ENCODE measurements at regions not wholly inside any gene's neighbourhood (a gene's known extent, or its start where the extent isn't known, plus 50 kb on each side); places are given as distances from the start of the nearest gene placed in this dataset.

- H4K20me1 ChIP-seq (replicated peaks; ENCODE audit: control insufficient read depth, extremely low read depth, insufficient read depth, low read length), result no peaks in the 10 kb centered on the region
- no peak overlapping the region for H3K4me2 ChIP-seq (ENCODE audit: insufficient read depth, low read length)
- TF ChIP-seq FOS (IDR thresholded peaks at IDR 0.05; ENCODE audit: borderline replicate concordance, insufficient read depth, low read length), result no peak
- TF ChIP-seq, protein P1, sequence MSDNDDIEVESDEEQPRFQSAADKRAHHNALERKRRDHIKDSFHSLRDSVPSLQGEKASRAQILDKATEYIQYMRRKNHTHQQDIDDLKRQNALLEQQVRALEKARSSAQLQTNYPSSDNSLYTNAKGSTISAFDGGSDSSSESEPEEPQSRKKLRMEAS (IDR thresholded peaks at IDR 0.05; ENCODE audit: insufficient read depth, insufficient read length), result no peak
- TF ChIP-seq JUN (IDR thresholded peaks at IDR 0.05; ENCODE audit: borderline replicate concordance, insufficient read depth, insufficient read length, low read depth), result no peak
- TF ChIP-seq MYC (IDR thresholded peaks at IDR 0.05; ENCODE audit: low read depth, low read length), result no peak
- no peak for TF ChIP-seq EZH2 (IDR thresholded peaks at IDR 0.05; ENCODE audit: borderline replicate concordance, low read depth, low read length, severe bottlenecking)
- TF ChIP-seq POLR2A (IDR thresholded peaks at IDR 0.05; ENCODE audit: low read depth, low read length), result no peak
- TF ChIP-seq GATA2 (IDR thresholded peaks at IDR 0.05; ENCODE audit: insufficient read depth, insufficient read length, low read depth, low read length), result no peak
- TF ChIP-seq, protein P2, sequence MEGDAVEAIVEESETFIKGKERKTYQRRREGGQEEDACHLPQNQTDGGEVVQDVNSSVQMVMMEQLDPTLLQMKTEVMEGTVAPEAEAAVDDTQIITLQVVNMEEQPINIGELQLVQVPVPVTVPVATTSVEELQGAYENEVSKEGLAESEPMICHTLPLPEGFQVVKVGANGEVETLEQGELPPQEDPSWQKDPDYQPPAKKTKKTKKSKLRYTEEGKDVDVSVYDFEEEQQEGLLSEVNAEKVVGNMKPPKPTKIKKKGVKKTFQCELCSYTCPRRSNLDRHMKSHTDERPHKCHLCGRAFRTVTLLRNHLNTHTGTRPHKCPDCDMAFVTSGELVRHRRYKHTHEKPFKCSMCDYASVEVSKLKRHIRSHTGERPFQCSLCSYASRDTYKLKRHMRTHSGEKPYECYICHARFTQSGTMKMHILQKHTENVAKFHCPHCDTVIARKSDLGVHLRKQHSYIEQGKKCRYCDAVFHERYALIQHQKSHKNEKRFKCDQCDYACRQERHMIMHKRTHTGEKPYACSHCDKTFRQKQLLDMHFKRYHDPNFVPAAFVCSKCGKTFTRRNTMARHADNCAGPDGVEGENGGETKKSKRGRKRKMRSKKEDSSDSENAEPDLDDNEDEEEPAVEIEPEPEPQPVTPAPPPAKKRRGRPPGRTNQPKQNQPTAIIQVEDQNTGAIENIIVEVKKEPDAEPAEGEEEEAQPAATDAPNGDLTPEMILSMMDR (IDR thresholded peaks at IDR 0.05; ENCODE audit: extremely low read depth in 1 of 2, insufficient read depth in 1 of 2, low read depth in 1 of 2, low read length in 2 of 2), result no peak
- TF ChIP-seq POLR2AphosphoS5 (IDR thresholded peaks at IDR 0.05; ENCODE audit: insufficient read depth, low read depth, low read length), result no peak
- no peak overlapping the region for H2AFZ ChIP-seq (ENCODE audit: low read depth, low read length)
- dilution Hi-C loops (cut with MboI; ENCODE audit: extremely low pct_ligation_motif_present, low sequenced_read_pairs) (no loop called here), intact Hi-C loops (cut with micrococcal nuclease) (no loop called here)
- H3K4me3 ChIP-seq (replicated peaks in 1 of 3; ENCODE audit: insufficient read depth in 1 of 3, low read depth in 1 of 3, low read length in 3 of 3), result no peak overlapping the region
- peaks cover 3% of the 10 kb centered on the region for H3K4me1 ChIP-seq (ENCODE audit: control insufficient read depth, extremely low read depth, insufficient read depth, low read length)
- BruUV-seq (replicated peaks), result no TSS peak
- H3K9me3 ChIP-seq (replicated peaks; ENCODE audit: control insufficient read depth, insufficient read depth, low read length), result no peaks in the 10 kb centered on the region
- FAIRE-seq (no peak), DNase-seq (ENCODE audit: low read depth, low spot score) (no peak)
- H3K79me2 ChIP-seq (ENCODE audit: control insufficient read depth, insufficient read depth, low read length), result no peaks in the 10 kb centered on the region
- no peak overlapping the region for H3K9ac ChIP-seq (replicated peaks; ENCODE audit: extremely low read depth, insufficient read depth, low read length)
- H3K27ac ChIP-seq (ENCODE audit: insufficient read depth, low read depth, low read length), result no peak overlapping the region
- H3K36me3 ChIP-seq (ENCODE audit: control insufficient read depth in 2 of 2, extremely low read depth in 1 of 2, insufficient read depth in 2 of 2, low read length in 2 of 2), result no peaks in the 10 kb centered on the region
- no peaks in the 10 kb centered on the region for H3K9me1 ChIP-seq (replicated peaks; ENCODE audit: control insufficient read depth, extremely low read depth, insufficient read depth, low read length)
- no peaks in the 10 kb centered on the region for H3K27me3 ChIP-seq (ENCODE audit: control insufficient read depth in 2 of 2, insufficient read depth in 2 of 2, low read length in 2 of 2)
- CTCF ChIA-PET, result no interaction called here
- POLR2A ChIA-PET, result interaction anchor here (1.0 kb wide), 1 partner anchor 218 kb away, joined by 3 read pairs; no protein-coding TSS in a partner anchor
These were observed 221.0 kb upstream of the ANKRD50 start for GRCh38 chr4:124933521-124933920.
